ENCODE measurements at regions not wholly inside any gene's neighbourhood (a gene's known extent, or its start where the extent isn't known, plus 50 kb on each side); places are given as distances from the start of the nearest gene placed in this dataset.

GRCh38 chr3:64464955-64465354, 222.8 kb downstream of the ADAMTS9 start:
- TF ChIP-seq TEAD4 (IDR thresholded peaks at IDR 0.05), result no peak
- no peak for TF ChIP-seq TAF1 (IDR thresholded peaks at IDR 0.05; ENCODE audit: low read depth)
- TF ChIP-seq CEBPB (IDR thresholded peaks at IDR 0.05), result no peak
- TF ChIP-seq NFIC (IDR thresholded peaks at IDR 0.05), result no peak
- TF ChIP-seq ZBTB7A (IDR thresholded peaks at IDR 0.05; ENCODE audit: low read depth), result no peak
- TF ChIP-seq TCF12 (IDR thresholded peaks at IDR 0.05; ENCODE audit: low read depth), result no peak
- TF ChIP-seq EGR1 (IDR thresholded peaks at IDR 0.05), result no peak
- no peak for TF ChIP-seq CREB1 (IDR thresholded peaks at IDR 0.05; ENCODE audit: low read depth)
- no peak for TF ChIP-seq USF1 (IDR thresholded peaks at IDR 0.05)
- TF ChIP-seq EP300 (IDR thresholded peaks at IDR 0.05; ENCODE audit: borderline replicate concordance), result no peak
- no peak for TF ChIP-seq YY1 (IDR thresholded peaks at IDR 0.05; ENCODE audit: low read depth)
- TF ChIP-seq RAD21 (IDR thresholded peaks at IDR 0.05; ENCODE audit: low read depth), result no peak
- no peak for TF ChIP-seq REST (IDR thresholded peaks at IDR 0.05; ENCODE audit: low read depth)
- TF ChIP-seq MAX (IDR thresholded peaks at IDR 0.05), result no peak
- no peak for TF ChIP-seq FOXM1 (IDR thresholded peaks at IDR 0.05; ENCODE audit: borderline replicate concordance, low read depth)

- TF ChIP-seq CREB1 (IDR thresholded peaks at IDR 0.05; ENCODE audit: low read depth), result no peak
- TF ChIP-seq TCF12 (IDR thresholded peaks at IDR 0.05; ENCODE audit: low read depth), result no peak
- TF ChIP-seq RAD21 (IDR thresholded peaks at IDR 0.05; ENCODE audit: low read depth), result no peak
- TF ChIP-seq EGR1 (IDR thresholded peaks at IDR 0.05), result no peak
- no peak for TF ChIP-seq CEBPB (IDR thresholded peaks at IDR 0.05)
- no peak for TF ChIP-seq ZBTB7A (IDR thresholded peaks at IDR 0.05; ENCODE audit: low read depth)
- no peak for TF ChIP-seq YY1 (IDR thresholded peaks at IDR 0.05; ENCODE audit: low read depth)
- TF ChIP-seq TEAD4 (IDR thresholded peaks at IDR 0.05), result no peak
- TF ChIP-seq MAX (IDR thresholded peaks at IDR 0.05), result no peak
- no peak for TF ChIP-seq FOXM1 (IDR thresholded peaks at IDR 0.05; ENCODE audit: borderline replicate concordance, low read depth)
- TF ChIP-seq USF1 (IDR thresholded peaks at IDR 0.05), result no peak
- TF ChIP-seq EP300 (IDR thresholded peaks at IDR 0.05; ENCODE audit: borderline replicate concordance), result no peak
- no peak for TF ChIP-seq NFIC (IDR thresholded peaks at IDR 0.05)
- no peak for TF ChIP-seq REST (IDR thresholded peaks at IDR 0.05; ENCODE audit: low read depth)
Observed at GRCh38 chr3:64463981-64464380, 223.8 kb downstream of the ADAMTS9 start.

GRCh38 chr3:64462203-64462602, 225.6 kb downstream of the ADAMTS9 start:
- TF ChIP-seq YY1 (IDR thresholded peaks at IDR 0.05; ENCODE audit: low read depth) (no peak), USF1 (IDR thresholded peaks at IDR 0.05) (no peak), TEAD4 (IDR thresholded peaks at IDR 0.05) (no peak), FOXM1 (IDR thresholded peaks at IDR 0.05; ENCODE audit: borderline replicate concordance, low read depth) (no peak)

GRCh38 chr3:64460877-64461276, 226.9 kb downstream of the ADAMTS9 start:
- no peak for TF ChIP-seq NFIC (IDR thresholded peaks at IDR 0.05)
- no peak for TF ChIP-seq CEBPB (IDR thresholded peaks at IDR 0.05)
- no peak for TF ChIP-seq USF1 (IDR thresholded peaks at IDR 0.05)
- no peak for TF ChIP-seq REST (IDR thresholded peaks at IDR 0.05; ENCODE audit: low read depth)

Measured in Ishikawa (cell line).